GM19351 (cell line): ENCODE measurements at regions not wholly inside any gene's neighbourhood (a gene's known extent, or its start where the extent isn't known, plus 50 kb on each side); places are given as distances from the start of the nearest gene placed in this dataset.
"Not testable (repeated sequence)": the region's sequence is repeated elsewhere in the genome, so short reads cannot be mapped to it uniquely, and the experiment has no call there.

Experiments
- ATAC-seq: cut with Tn5 transposase; IDR thresholded peaks from one replicate; pipeline ENCODE4 v1.9.1; 2021; ENCODE audit warnings: mild to moderate bottlenecking, moderate library complexity; ENCODE audit not compliant: unreplicated experiment

- no peak for ATAC-seq
These were observed 87.0 kb downstream of the PLXNA1 start for GRCh38 chr3:127069814-127070440.

DNA sequence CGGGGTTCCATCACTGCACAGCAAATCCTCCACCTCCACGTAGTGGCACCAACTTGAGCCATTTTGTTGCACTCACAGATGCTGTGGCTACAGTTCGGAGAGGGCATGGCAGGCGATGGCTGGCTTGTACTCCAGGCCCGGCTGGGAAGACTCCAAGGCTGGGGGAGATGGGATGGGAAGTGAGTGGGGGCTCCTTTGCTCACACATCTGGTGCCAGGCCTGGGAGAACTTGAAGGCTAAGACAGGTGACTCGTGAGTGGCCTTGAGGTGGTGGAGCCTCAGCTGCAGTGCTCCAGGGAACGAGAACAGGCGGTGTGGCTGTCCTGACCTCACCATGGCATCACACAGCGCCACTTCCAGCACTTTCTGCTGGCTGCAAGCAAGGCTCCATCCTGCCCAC, 87.9 kb downstream of the PLXNA1 start:
- no peak for ATAC-seq

DNA sequence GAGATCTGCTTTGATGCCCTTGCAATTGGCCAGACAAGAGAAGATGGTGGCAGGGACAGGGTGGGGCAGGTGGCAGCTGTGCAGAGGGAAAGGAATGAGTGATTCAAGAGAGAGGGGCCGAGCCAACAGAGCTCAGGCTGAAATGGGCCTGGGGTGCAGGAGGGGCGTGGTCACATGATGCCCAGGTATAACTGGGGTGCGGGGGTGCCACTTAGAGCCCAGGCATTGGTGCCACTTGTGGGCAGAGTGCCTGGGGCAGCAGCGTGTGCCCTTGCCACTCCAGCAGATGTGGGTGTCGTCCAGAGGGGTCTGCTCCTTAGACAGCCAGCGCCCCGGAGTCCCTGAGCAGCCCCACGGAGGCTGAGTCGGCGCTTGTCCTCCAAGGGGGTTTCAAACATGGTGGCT, 88.7 kb downstream of the PLXNA1 start:
- ATAC-seq = no peak

- no peak for ATAC-seq
These were observed 89.4 kb downstream of the PLXNA1 start for GRCh38 chr3:127072221-127072771.

- ATAC-seq = no peak
These were observed 90.3 kb downstream of the PLXNA1 start for GRCh38 chr3:127072971-127073783.

DNA sequence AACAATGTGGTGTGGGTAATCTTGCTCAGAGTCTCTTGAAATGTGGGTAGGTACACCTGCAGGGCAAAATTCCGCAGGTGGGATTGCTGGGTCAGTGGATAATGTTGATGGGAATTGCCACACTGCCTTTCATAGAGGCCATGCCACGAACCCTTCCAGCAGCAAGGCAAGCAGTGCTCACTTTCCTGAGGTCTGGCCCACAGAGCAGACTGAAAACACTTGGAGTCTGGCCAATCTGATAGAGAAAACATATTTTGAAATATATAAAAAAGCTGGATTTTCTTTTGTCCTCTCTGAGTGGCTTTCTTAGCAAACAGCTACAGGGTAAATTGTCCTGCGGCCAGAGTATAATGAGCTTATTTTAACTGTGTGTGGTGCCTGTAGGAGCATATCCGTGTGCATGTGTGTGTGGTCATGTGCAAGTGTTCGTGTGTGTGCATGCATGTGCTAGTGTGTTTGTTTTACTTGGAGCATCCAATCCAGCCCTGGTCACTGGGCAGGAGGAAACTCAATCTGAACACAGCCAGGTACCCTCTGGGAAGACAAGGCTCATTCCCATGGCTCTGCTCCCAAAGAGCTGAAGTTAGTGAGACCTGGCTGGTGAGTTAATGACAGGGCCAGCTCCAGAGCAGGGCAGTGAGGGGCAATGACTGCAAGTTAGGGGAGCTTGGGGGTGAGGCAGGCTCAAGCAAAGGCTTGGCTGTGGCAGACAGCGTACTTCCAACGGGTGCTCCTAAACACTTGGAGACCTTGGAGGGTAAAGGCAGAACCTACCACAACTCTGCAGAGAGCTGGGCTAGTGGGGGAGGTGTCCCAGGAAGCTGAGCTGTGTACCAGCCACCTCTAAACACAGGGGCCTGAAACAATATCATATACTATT, 91.3 kb downstream of the PLXNA1 start:
- ATAC-seq = no peak

GRCh38 chr3:127074900-127075360, 92.0 kb downstream of the PLXNA1 start:
- ATAC-seq = peak; percentile 94

DNA sequence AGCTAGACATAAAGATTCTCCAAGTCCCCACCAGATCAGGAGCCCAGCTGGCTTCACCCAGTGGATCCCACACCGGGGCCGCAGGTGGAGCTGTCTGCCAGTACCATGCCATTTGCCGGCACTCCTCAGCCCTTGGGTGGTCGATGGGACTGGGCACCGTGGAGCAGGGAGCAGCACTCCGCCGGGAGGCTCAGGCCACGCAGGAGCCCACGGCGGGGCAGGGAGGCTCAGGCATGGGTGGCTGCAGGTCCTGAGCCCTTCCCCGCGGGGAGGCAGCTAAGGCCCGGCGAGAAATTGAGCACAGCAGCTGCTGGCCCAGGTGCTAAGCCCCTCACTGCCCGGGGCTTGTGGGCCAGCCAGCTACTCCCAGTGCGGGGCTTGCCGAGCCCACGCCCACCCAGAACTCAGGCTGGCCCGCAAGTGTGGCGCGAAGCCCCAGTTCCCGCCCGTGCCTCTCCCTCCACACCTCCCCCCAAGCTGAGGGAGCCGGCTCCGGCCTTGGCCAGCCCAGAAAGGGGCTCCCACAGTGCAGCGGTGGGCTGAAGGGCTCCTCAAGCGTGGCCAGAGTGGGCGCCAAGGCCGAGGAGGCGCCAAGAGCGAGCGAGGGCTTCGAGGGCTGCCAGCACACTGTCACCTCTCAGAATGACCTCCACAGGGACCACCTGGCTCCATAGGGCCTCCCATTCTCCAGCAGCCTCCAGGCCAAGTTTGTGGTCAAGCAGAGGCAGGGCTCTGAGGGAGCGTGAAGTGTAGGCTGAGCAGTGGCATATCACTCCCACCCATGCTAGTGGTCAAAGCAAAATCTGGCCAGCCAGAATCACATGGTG, 93.5 kb downstream of the PLXNA1 start:
- not testable (repeated sequence) for ATAC-seq

GRCh38 chr3:127077068-127077467, 94.2 kb downstream of the PLXNA1 start:
- ATAC-seq = no peak

DNA sequence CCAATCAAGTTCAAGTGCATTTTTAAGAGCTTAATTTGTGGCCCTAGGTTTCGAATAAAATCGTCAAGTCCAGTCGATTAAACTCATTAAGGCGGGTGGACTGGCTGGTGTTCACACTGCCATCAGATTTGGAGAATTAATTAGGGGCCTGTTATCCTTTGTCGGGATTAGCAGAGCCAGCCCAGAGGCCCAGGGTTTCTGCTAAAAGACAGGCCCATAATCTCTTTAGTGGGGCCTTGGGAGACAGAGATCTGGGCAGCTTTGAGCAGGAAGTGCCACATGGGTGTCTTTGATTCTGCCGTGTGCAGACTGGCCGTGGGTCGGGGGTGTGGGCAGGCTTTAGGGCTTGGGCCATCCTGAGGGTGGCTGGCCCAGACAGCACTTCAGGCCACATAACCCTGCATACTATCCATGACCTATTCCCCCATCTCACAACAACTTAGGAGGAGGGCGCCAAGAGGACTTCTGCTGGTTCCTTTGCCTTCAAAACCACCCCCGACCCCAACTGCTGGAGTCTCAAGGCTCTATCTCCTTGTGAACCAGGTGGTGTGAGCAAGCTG, 94.7 kb downstream of the PLXNA1 start:
- ATAC-seq = no peak

DNA sequence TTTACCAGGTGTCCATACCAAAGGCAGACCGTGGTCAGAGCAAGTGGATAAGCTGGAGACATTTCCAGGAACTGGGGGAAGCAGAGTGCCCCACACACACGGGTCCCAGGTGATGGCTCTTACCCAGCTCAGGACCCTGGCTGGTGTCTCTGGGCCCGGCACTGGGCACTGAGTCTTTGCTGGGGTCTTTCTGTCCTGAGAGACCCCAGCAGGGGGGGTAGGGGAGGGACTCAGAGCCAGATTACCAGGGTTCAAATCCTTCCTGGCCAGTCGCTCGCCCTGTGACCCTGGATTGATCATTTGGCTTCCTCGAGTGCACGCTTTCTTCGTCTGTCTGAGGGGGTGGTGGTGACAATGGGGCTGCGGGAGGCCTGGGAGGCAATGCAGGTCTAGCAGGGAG, 95.7 kb downstream of the PLXNA1 start:
- ATAC-seq = no peak

GRCh38 chr3:127079211-127079610, 96.3 kb downstream of the PLXNA1 start:
- no peak for ATAC-seq

DNA sequence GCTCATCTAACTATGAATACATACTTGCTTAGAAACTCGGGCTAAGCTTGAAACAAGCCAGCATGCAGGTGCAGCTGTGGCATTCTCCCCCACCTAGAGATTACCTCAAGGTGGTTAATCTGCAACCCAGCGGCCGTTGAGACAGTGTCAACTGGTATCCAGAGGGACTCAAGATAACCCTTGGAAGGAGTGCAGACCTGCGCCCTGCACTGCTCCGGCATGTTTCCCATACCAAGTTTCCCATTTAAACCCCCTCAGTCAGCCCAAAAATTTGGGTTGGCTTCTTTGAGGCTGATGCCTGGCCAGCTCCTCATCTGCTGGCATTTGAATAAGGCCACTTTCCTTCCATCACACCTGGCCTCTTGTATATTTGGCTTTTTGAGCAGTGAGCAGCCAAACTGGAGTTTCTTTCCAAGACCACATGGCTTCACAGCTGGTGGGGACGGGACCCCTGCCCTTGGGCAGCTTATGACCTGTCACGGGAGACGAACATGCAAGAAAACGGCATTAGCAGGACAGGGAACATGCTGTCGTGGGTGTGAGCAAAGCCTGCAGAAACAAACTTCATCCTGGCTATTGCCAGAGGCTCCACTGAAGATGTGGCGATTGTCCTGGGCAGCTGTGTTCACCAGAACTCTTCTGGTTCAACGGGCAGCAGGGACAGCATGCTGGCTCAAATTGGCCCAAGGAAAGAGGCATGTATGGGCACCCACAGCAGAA, 98.2 kb downstream of the PLXNA1 start:
- no peak for ATAC-seq

DNA sequence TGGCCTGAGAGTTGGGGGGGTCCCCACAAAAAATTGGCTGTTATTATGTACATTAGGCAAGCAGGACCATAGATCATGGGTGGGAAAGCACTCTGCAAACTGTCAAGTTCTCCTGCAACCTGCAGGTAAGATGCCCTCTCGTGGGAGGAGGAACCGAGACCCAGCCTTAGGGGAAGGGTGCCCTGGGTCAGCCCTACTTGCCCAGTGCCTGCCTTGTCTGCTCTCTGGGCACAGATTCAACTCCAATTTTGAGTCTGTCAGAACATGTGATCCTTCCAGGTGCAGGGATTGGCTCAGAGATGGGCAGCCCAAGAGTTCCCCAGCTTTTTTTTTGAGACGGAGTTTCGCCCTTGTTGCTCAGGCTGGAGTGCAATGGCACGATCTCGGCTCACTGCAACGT, 99.2 kb downstream of the PLXNA1 start:
- no peak for ATAC-seq

GRCh38 chr3:127083778-127084397, 101.0 kb downstream of the PLXNA1 start:
- no peak for ATAC-seq

DNA sequence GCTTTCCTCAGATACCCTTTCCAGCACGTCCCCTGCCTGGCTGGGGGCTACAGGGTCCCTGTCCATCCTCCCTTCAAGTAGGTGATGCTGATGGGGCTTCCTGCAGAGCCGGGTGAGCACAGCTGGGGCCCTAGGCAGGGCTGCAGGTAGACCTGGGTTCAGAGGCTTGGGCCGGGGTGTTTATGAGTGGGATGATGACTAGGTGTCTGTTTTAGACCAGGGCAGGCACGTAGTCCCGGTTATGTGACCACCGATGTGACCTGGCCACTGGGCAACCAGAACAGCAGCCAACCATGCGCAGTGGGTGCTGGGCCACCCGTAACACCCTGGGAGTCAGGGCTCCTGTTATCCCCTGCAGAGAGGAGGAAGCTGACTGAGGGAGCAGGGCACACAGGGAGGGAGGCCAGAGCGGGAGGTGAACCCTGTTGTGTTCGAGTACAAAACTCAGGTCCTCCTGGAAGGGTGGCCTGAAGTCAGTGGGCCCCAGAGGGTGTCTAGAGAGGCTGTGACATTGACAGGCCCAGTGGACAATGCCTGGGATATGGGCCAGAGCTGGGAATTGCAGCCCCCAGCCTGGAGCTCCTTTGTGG, 101.6 kb downstream of the PLXNA1 start:
- ATAC-seq = no peak

- no peak for ATAC-seq
These were observed 102.7 kb downstream of the PLXNA1 start for GRCh38 chr3:127085576-127085975.

DNA sequence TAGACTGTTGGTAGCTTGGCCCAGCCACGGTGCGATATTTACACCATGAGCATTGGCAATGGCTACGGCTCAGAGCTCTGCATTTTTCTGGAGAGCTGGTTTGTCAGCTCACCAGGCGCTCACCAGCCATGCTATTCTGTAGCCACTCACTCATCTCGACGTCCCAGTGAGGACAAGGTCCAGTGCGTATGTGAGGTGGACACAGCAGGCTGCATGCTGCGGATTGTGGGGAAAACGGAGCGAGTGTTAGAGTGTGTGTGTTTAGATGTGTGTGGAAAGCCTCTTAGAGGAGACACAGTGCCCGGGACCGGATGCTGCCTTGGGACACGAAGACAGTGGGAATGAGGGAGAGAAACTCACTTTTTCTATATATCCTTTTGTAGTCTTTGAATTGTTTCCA, 103.7 kb downstream of the PLXNA1 start:
- not testable (repeated sequence) for ATAC-seq
